HCT116 (cell line): ENCODE measurements at regions not wholly inside any gene's neighbourhood (a gene's known extent, or its start where the extent isn't known, plus 50 kb on each side); places are given as distances from the start of the nearest gene placed in this dataset.
"Not testable (repeated sequence)": the region's sequence is repeated elsewhere in the genome, so short reads cannot be mapped to it uniquely, and the experiment has no call there.

Experiments used
- ELF1 ChIP-seq: IDR thresholded peaks from 2 replicates; pipeline ENCODE4 v1.6.1; 2012; ENCODE audit warnings: low read depth, borderline replicate concordance
- JUND ChIP-seq: IDR thresholded peaks from 2 replicates; pipeline ENCODE4 v1.6.1; 2012
- POLR2A ChIP-seq: IDR thresholded peaks from 2 replicates; pipeline ENCODE4 v1.7.0; 2011; ENCODE audit warnings: borderline replicate concordance; ENCODE audit not compliant: insufficient read depth, insufficient read length; ENCODE audit errors: extremely low read depth
- SIN3A ChIP-seq: IDR thresholded peaks from 2 replicates; pipeline ENCODE4 v1.6.1; 2012; ENCODE audit warnings: low read depth
- TF ChIP-seq, protein P1 (sequence below): IDR thresholded peaks from 2 replicates; pipeline ENCODE4 v1.6.1; 2012; ENCODE audit warnings: low read depth
- TF ChIP-seq, protein P2 (sequence below), 3 experiments: fragments of 200-600 bp in 1 of 3; sonication (generic) in 1 of 3; IDR thresholded peaks in 2 of 3; conservative IDR thresholded peaks in 1 of 3; 2 replicates each; pipeline ENCODE4 v1.5.1; 2012 to 2017; ENCODE audit warnings: low read depth in 2 of 3, low read length in 2 of 3, antibody characterized with exemption in 1 of 3, borderline replicate concordance in 1 of 3, control low read depth in 1 of 3, mild to moderate bottlenecking in 1 of 3, mixed read lengths in 1 of 3, mixed run types in 1 of 3, moderate library complexity in 1 of 3; ENCODE audit not compliant: insufficient read depth in 1 of 3
- TF ChIP-seq, protein P3 (sequence below): IDR thresholded peaks from 2 replicates; pipeline ENCODE4 v1.6.1; 2011; ENCODE audit warnings: mild to moderate bottlenecking, low read length, moderate library complexity; ENCODE audit not compliant: insufficient replicate concordance; ENCODE audit errors: extremely low read depth
- TF ChIP-seq, protein P4 (sequence below): IDR thresholded peaks from 2 replicates; pipeline ENCODE4 v1.6.1; 2012
- TF ChIP-seq, protein P5 (sequence below): IDR thresholded peaks from 2 replicates; pipeline ENCODE4 v1.6.1; 2012

DNA sequence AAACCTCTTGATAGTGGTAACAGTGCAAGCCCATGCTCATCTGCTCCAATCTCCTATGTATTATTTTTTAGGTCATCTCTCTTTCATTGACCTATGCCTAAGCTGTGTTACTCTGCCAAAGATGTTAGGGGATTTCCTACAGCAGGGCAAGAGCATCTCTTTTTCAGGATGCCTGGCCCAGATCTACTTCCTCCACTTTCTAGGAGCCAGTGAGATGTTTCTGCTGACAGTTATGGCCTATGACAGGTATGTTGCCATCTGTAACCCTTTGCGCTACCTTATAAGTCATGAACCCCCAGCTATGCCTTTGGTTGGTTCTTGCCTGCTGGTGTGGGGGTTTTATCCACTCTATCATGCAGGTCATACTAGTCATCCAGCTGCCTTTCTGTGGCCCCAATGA lies 168.9 kb upstream of the POTEB3 start:
- TF ChIP-seq, protein P1, sequence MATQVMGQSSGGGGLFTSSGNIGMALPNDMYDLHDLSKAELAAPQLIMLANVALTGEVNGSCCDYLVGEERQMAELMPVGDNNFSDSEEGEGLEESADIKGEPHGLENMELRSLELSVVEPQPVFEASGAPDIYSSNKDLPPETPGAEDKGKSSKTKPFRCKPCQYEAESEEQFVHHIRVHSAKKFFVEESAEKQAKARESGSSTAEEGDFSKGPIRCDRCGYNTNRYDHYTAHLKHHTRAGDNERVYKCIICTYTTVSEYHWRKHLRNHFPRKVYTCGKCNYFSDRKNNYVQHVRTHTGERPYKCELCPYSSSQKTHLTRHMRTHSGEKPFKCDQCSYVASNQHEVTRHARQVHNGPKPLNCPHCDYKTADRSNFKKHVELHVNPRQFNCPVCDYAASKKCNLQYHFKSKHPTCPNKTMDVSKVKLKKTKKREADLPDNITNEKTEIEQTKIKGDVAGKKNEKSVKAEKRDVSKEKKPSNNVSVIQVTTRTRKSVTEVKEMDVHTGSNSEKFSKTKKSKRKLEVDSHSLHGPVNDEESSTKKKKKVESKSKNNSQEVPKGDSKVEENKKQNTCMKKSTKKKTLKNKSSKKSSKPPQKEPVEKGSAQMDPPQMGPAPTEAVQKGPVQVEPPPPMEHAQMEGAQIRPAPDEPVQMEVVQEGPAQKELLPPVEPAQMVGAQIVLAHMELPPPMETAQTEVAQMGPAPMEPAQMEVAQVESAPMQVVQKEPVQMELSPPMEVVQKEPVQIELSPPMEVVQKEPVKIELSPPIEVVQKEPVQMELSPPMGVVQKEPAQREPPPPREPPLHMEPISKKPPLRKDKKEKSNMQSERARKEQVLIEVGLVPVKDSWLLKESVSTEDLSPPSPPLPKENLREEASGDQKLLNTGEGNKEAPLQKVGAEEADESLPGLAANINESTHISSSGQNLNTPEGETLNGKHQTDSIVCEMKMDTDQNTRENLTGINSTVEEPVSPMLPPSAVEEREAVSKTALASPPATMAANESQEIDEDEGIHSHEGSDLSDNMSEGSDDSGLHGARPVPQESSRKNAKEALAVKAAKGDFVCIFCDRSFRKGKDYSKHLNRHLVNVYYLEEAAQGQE, result not testable (repeated sequence)
- TF ChIP-seq, protein P2, sequence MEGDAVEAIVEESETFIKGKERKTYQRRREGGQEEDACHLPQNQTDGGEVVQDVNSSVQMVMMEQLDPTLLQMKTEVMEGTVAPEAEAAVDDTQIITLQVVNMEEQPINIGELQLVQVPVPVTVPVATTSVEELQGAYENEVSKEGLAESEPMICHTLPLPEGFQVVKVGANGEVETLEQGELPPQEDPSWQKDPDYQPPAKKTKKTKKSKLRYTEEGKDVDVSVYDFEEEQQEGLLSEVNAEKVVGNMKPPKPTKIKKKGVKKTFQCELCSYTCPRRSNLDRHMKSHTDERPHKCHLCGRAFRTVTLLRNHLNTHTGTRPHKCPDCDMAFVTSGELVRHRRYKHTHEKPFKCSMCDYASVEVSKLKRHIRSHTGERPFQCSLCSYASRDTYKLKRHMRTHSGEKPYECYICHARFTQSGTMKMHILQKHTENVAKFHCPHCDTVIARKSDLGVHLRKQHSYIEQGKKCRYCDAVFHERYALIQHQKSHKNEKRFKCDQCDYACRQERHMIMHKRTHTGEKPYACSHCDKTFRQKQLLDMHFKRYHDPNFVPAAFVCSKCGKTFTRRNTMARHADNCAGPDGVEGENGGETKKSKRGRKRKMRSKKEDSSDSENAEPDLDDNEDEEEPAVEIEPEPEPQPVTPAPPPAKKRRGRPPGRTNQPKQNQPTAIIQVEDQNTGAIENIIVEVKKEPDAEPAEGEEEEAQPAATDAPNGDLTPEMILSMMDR (IDR thresholded peaks at IDR 0.05 in 2 of 3, conservative IDR thresholded peaks at IDR 0.05 in 1 of 3; ENCODE audit: borderline replicate concordance in 1 of 3, insufficient read depth in 1 of 3, low read depth in 2 of 3, low read length in 2 of 3), result not testable (repeated sequence)
- not testable (repeated sequence) for TF ChIP-seq ELF1, JUND, SIN3A, POLR2A
- TF ChIP-seq, protein P3, sequence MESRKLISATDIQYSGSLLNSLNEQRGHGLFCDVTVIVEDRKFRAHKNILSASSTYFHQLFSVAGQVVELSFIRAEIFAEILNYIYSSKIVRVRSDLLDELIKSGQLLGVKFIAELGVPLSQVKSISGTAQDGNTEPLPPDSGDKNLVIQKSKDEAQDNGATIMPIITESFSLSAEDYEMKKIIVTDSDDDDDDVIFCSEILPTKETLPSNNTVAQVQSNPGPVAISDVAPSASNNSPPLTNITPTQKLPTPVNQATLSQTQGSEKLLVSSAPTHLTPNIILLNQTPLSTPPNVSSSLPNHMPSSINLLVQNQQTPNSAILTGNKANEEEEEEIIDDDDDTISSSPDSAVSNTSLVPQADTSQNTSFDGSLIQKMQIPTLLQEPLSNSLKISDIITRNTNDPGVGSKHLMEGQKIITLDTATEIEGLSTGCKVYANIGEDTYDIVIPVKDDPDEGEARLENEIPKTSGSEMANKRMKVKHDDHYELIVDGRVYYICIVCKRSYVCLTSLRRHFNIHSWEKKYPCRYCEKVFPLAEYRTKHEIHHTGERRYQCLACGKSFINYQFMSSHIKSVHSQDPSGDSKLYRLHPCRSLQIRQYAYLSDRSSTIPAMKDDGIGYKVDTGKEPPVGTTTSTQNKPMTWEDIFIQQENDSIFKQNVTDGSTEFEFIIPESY, result not testable (repeated sequence)
- TF ChIP-seq, protein P4, sequence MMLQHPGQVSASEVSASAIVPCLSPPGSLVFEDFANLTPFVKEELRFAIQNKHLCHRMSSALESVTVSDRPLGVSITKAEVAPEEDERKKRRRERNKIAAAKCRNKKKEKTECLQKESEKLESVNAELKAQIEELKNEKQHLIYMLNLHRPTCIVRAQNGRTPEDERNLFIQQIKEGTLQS, result not testable (repeated sequence)
- TF ChIP-seq, protein P5, sequence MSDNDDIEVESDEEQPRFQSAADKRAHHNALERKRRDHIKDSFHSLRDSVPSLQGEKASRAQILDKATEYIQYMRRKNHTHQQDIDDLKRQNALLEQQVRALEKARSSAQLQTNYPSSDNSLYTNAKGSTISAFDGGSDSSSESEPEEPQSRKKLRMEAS, result not testable (repeated sequence)
